ENCODE measurements at regions not wholly inside any gene's neighbourhood (a gene's known extent, or its start where the extent isn't known, plus 50 kb on each side); places are given as distances from the start of the nearest gene placed in this dataset.
A peak's percentile ranks its signal among the peaks of the same experiment; 100 is the strongest.

- Histone ChIP-seq H3K4me2 (ENCODE audit: low read length) (peak overlapping the region; percentile 96), H3K79me2 (ENCODE audit: low read length) (no peaks in the 10 kb centered on the region), H3K9ac (ENCODE audit: low read length) (peak overlapping the region; percentile 83), H3K27me3 (ENCODE audit: low read depth, low read length) (no peaks in the 10 kb centered on the region), H3K27ac (ENCODE audit: low read length) (peak overlapping the region; percentile 89), H3K4me3 (ENCODE audit: low read length) (peak overlapping the region; percentile 79), H3K4me1 (ENCODE audit: low read length) (peaks cover 11% of the 10 kb centered on the region), H3K9me3 (ENCODE audit: insufficient read depth, low read length) (no peaks in the 10 kb centered on the region), H4K20me1 (ENCODE audit: insufficient read depth, low read length) (no peaks in the 10 kb centered on the region), H2AFZ (ENCODE audit: low read depth, low read length) (peak overlapping the region; percentile 99), H3K36me3 (replicated peaks; ENCODE audit: low read depth, low read length) (no peaks in the 10 kb centered on the region)
- TF ChIP-seq CTCF (IDR thresholded peaks at IDR 0.05; ENCODE audit: low read depth, low read length) (peak; percentile 85), EZH2phosphoT487 (IDR thresholded peaks at IDR 0.05; ENCODE audit: low read depth) (no peak)
Observed at GRCh38 chr13:105139380-105140285, 1395.8 kb downstream of the EFNB2 start.

- Histone ChIP-seq H2AFZ (ENCODE audit: low read depth, low read length) (peak overlapping the region; percentile 99), H3K27me3 (ENCODE audit: low read depth, low read length) (no peaks in the 10 kb centered on the region), H3K79me2 (ENCODE audit: low read length) (no peaks in the 10 kb centered on the region), H3K4me1 (ENCODE audit: low read length) (peaks cover 11% of the 10 kb centered on the region), H3K9me3 (ENCODE audit: insufficient read depth, low read length) (no peaks in the 10 kb centered on the region), H3K9ac (ENCODE audit: low read length) (peak overlapping the region; percentile 83), H3K27ac (ENCODE audit: low read length) (peak overlapping the region; percentile 89), H3K4me2 (ENCODE audit: low read length) (peak overlapping the region; percentile 96), H4K20me1 (ENCODE audit: insufficient read depth, low read length) (no peaks in the 10 kb centered on the region), H3K36me3 (replicated peaks; ENCODE audit: low read depth, low read length) (no peaks in the 10 kb centered on the region), H3K4me3 (ENCODE audit: low read length) (peak overlapping the region; percentile 79)
- no peak for TF ChIP-seq CTCF (IDR thresholded peaks at IDR 0.05; ENCODE audit: low read depth, low read length)
Observed at GRCh38 chr13:105139048-105139379, 1396.4 kb downstream of the EFNB2 start.

DNA sequence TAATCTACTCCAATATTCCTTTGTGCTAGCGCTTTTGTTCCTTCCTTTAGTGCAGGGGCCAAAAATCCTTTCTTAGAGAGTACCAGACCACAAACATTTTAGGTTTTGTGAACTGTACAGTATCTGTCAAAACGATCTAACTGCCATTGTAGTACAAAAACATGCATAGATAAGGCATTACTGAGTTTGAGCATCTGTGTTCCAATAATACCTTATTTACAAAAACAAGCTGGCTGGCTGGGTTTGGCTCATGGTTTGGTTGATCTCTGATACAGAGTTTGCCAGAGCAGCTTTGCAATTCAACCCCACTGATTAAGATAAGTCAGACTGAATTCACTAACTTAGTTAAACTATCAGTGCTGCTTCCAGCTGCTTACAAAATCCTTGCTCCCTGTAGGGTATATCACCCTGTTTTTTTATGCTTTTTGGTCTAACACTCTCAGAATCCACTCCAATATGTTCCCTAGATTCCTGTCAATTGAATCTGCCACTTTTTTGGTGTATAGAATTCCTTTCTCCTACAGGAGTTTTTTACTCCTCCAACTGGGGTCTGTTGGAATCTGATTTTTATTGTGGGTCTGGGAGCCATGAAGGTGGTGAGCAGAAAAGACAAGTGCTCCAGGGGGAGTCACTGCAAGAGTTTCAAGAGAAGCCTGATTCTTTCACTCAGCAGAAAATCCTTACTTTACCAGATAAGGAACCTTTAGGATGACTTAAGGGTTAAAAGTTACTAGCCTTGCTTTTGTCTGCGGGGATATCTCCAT lies 1399.4 kb downstream of the EFNB2 start:
- peaks cover 11% of the 10 kb centered on the region for H3K4me1 ChIP-seq (ENCODE audit: low read length)
- no peaks in the 10 kb centered on the region for H4K20me1 ChIP-seq (ENCODE audit: insufficient read depth, low read length)
- no peaks in the 10 kb centered on the region for H3K9me3 ChIP-seq (ENCODE audit: insufficient read depth, low read length)
- H3K27me3 ChIP-seq (ENCODE audit: low read depth, low read length) = no peaks in the 10 kb centered on the region
- H2AFZ ChIP-seq (ENCODE audit: low read depth, low read length) = no peak overlapping the region
- H3K79me2 ChIP-seq (ENCODE audit: low read length) = no peaks in the 10 kb centered on the region
- H3K4me3 ChIP-seq (ENCODE audit: low read length) = no peak overlapping the region
- H3K36me3 ChIP-seq (replicated peaks; ENCODE audit: low read depth, low read length) = no peaks in the 10 kb centered on the region
- no peak overlapping the region for H3K4me2 ChIP-seq (ENCODE audit: low read length)
- H3K9ac ChIP-seq (ENCODE audit: low read length) = no peak overlapping the region
- TF ChIP-seq EZH2phosphoT487 (IDR thresholded peaks at IDR 0.05; ENCODE audit: low read depth) = no peak
- H3K27ac ChIP-seq (ENCODE audit: low read length) = no peak overlapping the region

DNA sequence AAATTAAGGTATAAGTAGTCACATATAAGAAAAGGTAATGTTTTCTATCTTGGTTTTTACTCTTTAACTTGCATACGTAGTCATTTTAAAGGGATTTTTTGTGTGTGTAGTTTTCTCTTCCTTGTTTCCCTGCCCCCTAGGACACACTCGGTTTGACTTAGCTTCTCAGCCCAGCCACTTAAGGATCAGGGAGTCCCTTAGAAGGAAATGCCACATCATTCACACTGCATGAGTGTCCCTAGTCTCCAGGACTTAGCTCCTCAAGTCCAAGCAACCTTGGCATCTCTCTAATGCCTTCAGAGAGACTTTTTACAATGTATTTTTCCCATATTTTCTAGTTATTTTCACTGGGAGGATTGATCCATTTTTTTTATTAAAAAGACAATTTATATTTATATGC lies 1407.7 kb downstream of the EFNB2 start:
- no peak overlapping the region for H3K4me2 ChIP-seq (ENCODE audit: low read length)
- no peaks in the 10 kb centered on the region for H3K4me1 ChIP-seq (ENCODE audit: low read length)
- TF ChIP-seq EZH2phosphoT487 (IDR thresholded peaks at IDR 0.05; ENCODE audit: low read depth) (no peak), CTCF (IDR thresholded peaks at IDR 0.05; ENCODE audit: low read depth, low read length) (no peak)
- no peaks in the 10 kb centered on the region for H3K36me3 ChIP-seq (replicated peaks; ENCODE audit: low read depth, low read length)
- no peak overlapping the region for H3K4me3 ChIP-seq (ENCODE audit: low read length)
- H3K9me3 ChIP-seq (ENCODE audit: insufficient read depth, low read length) = no peaks in the 10 kb centered on the region
- H2AFZ ChIP-seq (ENCODE audit: low read depth, low read length) = no peak overlapping the region
- no peak overlapping the region for H3K27ac ChIP-seq (ENCODE audit: low read length)
- H3K79me2 ChIP-seq (ENCODE audit: low read length) = no peaks in the 10 kb centered on the region
- H3K9ac ChIP-seq (ENCODE audit: low read length) = no peak overlapping the region
- no peaks in the 10 kb centered on the region for H3K27me3 ChIP-seq (ENCODE audit: low read depth, low read length)
- no peaks in the 10 kb centered on the region for H4K20me1 ChIP-seq (ENCODE audit: insufficient read depth, low read length)

All from OCI-LY3 (cell line).